Spleen (tissue), 7 donors: ENCODE measurements at regions not wholly inside any gene's neighbourhood (a gene's known extent, or its start where the extent isn't known, plus 50 kb on each side); places are given as distances from the start of the nearest gene placed in this dataset.

Experiments used
- CTCF ChIP-seq, 11 experiments: fragments of 200-600 bp in 7 of 11; fragments of 450-650 bp in 4 of 11; sonication (generic) in 4 of 11; IDR thresholded peaks in 8 of 11; conservative IDR thresholded peaks in 3 of 11; 1 replicate in 7 of 11; 2 replicates in 4 of 11; pipeline versions ENCODE4 v1.4.0 to v1.8.0; 2016 to 2021; ENCODE audit warnings: antibody characterized with exemption in 11 of 11, inconsistent platforms in 4 of 11, mild to moderate bottlenecking in 1 of 11
- POLR2A ChIP-seq, 3 donors: fragments of 450-650 bp; IDR thresholded peaks; one replicate each; pipeline ENCODE4 v1.5.1; 2017; ENCODE audit warnings: antibody characterized with exemption in 3 of 3, mild to moderate bottlenecking in 1 of 3
- POLR2AphosphoS5 ChIP-seq, 3 donors: sonication (generic); formaldehyde crosslinking; IDR thresholded peaks; one replicate each; pipeline ENCODE4 v1.5.1; 2017; ENCODE audit warnings: antibody characterized with exemption in 3 of 3
- donor health status: DM: no; HTN: no; CAD: no; lungs with moderate emphysema.
- donor health status: DM: no; HTN: no; CAD: no.
- donor health status: DM: no; HTN: no; CAD: no.

DNA sequence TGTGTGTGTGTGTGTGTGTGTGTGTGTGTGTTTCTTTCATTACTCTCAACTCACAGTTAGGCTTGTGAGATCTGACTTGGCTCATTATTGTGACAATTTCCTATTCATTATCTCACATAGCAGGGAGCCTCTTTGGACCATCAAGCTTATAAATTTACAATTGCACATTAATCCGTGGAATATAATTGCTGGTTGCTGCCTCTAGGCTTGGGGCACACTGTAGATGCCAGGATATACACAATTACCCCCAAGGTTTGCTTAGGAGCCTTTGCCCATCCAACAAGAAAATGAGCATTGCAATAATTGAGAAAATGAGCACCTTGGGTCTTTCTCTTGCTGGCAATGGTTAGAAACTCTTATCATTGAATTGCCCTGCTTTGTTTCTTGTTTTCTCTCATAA is 161.6 kb upstream of the DMRTA1 start:
- TF ChIP-seq POLR2AphosphoS5 (IDR thresholded peaks at IDR 0.05) (no peak), CTCF (IDR thresholded peaks at IDR 0.05 in 8 of 11, conservative IDR thresholded peaks at IDR 0.05 in 3 of 11) (no peak), POLR2A (IDR thresholded peaks at IDR 0.05) (no peak)
